ENCODE measurements at regions not wholly inside any gene's neighbourhood (a gene's known extent, or its start where the extent isn't known, plus 50 kb on each side); places are given as distances from the start of the nearest gene placed in this dataset.
A peak's percentile ranks its signal among the peaks of the same experiment; 100 is the strongest.

DNA sequence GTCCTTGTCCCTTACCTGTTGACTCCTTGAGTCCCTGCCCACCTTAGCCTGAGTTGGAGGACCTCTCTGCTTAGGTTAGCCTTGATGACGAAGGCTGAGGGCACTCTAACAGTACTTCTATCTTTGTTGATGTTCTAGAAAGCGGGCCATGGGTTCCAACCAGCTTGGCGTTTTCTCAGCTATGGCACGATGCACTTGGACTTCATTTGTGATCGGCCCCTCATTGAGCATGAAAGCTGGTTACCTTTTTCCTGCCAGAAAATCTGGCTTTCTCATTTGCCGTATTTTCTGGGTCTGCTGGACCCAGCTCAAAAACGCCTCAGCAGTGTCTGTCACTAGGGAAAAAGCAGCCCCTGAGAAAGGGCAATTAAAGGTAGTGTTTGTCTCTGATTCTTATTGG is 290.8 kb downstream of the EMP1 start:
- no peak for DNase-seq

GRCh38 chr12:13486794-13487193 is 290.3 kb downstream of the EMP1 start:
- DNase-seq: no peak

- no peak for DNase-seq
Measured at GRCh38 chr12:13478650-13479181, 282.2 kb downstream of the EMP1 start.

DNA sequence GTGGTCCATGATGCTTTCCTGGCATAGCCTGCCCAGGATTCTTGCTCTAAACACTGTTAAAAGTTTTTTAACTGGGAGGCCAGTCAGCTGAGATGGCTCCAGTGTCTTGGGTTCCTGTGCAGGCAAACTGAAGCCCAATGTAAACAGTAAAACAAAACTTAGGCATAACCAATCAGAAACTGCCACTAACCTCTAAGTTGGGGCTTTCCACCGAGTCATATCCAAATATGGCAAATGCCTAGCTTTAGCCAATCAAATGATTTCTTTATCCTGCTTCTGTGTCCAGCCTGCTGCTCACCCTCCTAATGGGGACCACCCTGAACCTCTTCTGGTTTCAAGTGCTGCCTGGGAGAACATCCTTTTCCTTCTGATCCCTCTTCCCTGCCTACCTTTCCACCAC is 277.9 kb downstream of the EMP1 start:
- DNase-seq: no peak

DNA sequence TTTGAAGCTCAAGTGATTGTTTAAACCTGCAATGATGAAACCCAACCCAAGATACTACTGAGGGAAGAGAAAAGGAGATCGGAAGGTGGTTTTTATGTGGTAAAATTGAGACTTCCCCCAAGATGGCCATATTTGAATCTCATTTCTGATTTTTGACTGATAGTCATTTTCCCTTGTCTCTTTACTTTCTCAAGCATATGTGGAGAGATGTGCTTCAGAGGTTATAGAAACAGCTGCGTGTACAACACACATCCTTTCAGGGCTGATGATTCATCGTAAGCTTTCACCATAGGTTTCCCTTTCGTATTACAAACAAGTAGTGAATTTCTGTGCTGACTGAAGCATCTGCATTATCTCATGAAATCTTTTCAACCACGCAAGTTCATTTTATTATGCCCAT is 276.2 kb downstream of the EMP1 start:
- peak in 1 of 5 experiments; percentile 65 for DNase-seq

DNA sequence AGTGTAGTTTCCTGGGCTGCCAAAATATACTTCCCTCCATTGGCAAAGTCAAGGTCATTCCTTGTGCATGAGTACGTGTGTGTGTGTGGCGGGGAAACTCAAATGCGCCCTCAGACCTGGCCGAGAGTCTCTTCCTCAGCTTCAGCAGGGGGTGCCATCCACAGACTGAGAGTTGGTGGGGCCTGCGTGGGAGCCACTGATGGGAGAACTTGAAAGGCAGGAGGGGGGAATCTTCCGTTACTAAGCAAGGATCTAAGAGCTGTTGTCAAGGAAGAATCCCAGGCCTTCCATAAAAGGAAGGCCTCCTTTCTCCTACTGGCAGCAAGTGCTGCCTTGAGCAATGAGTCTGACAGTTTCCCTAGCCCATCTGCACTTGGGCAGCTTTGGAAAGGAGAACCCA is 274.9 kb downstream of the EMP1 start:
- DNase-seq: no peak

DNA sequence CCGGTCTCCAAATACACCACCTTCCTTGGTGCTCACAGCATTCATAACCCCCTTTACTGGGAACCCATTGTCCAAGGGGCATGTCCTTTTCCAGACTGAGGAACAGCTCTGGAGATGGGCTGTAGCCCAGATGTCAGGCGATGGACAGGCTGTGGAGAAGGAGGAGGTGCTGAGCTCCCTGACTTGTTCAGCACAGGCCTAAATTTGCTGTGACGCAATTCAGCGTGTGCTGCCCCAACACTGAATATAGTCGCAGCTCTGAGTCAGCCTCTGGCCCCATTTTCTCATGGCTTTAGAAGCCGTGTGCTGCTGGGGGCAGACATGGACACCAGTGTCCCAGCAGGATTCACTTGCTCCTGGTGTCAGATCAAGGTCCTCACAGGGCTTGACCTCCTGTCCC is 269.1 kb downstream of the EMP1 start:
- no peak for DNase-seq

DNA sequence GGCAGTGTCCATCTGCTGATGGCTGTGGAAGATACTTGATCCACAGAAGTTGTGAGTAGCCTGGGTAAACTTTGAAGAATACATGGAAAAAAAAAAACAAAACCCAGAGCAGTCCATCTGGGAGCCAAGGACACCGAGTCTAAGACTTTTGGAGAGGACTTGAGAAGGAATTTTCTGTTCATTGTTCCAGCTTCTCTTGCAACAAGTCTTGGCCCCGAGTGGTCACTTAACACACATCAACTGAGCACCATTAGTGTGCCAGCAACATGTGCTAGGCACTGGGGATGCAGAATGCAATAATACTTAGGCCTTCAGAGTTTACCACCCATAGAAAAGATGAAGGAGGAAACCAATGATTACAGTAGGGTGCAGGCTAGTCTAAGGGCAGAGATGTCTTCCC is 266.7 kb downstream of the EMP1 start:
- DNase-seq: no peak

GRCh38 chr12:13462450-13462849 is 265.9 kb downstream of the EMP1 start:
- DNase-seq: no peak

GRCh38 chr12:13455778-13456144 is 259.2 kb downstream of the EMP1 start:
- no peak for DNase-seq

DNA sequence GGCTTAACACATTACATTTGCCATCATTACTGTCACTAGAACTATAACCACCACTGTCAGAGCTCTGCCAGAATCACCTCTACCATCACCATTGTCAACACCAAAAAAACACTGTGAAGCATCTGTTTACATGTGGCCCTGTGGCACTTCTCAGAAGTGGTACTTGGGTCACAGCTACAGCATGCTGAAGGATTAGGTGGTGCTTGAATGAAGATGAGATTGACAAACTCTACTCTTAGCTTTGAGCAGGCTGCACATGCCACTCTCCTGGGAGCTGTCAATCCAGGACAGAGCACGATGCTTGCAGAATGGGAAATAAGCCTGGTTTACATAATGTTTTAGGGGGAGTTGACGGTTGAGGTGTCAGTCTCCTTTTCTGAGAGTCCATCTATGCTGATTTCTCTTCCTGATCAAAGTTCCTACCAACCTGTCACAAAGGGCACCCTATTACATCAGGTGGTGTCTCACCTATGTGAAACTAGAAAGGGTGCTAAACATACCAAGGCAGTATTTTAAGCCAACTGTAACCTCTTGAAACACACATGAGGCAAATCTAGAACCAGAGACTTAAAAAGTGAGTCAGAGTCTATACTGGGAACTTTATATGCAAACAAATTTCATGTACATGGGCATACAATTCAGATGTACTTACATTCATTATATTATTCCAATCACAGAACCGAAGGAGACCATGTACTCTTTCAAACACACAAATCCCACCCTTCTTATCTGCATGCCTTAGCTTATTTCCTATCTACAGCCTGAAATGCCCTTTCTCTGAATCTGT is 258.7 kb downstream of the EMP1 start:
- no peak for DNase-seq

DNA sequence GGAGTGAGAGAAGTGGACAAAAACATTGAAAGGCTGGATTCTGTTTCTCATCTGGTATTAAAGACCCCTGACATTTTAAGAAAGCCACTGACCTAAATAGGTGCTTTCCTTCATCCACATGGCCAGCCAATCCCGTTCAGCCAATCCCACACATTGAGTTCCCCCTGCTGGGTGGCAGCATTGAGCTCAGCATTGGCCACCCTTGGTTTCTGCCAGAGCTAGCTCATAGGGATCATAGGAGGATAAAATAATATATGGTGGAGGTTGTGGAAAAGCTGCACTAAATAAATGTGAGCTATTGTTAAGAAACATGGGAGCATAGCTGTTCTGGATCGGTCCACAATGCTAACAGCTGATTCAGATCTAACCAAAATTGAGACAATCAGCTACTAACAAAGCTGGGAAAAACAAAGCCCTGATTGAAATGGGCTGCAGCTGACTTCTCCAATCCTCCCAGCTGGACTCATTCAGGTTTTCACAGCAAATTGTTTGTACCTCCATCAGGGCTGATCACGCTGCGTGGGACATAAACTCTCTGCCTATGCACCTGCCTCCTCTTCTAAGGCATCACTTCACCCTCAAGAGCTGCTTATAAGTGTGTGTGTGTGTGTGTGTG is 256.5 kb downstream of the EMP1 start:
- no peak for DNase-seq

GRCh38 chr12:13451776-13452175 is 255.2 kb downstream of the EMP1 start:
- no peak for DNase-seq

DNA sequence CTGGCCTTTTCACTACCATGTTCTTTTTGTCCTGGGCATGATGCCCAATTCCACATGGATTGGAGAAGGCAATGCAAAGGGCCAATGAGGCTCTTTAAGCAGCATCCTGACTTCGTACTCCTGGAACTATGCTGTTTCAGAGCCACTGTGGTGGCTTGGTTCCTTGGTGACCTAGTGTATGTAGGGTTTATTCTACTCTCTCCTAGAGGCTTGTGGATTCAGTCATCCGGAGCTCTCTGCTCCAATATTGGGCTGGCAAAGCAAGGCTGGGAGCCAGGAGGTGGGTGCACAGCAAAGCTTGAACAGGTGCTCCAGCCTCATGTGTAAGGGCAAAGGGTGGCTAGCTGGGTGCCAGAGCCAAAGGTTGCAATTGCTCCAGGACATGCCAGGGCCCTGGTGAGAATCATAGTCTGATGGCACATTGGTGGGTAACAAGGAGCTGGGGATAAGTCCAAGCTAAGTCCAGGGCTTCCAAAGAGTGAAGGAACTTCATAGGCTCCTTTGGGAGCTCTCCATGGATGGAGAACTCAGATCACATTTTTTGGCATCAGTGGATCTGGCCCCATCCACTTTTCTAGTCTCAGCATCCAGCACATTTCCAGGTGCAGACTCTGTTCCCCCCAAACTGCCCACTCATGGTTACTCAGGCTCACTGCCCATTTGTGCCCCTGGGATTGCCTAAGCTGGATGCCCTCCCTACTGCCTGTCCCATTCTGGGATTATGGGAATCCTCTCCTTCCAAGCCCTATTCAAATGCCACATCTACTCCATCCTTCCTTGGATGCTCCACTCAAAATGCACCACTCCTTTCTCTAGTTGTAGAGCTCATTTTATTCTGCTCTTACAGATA is 253.9 kb downstream of the EMP1 start:
- DNase-seq: no peak

- DNase-seq: no peak
Measured at GRCh38 chr12:13444076-13444475, 247.6 kb downstream of the EMP1 start.

- no peak for DNase-seq
Measured at GRCh38 chr12:13443498-13443897, 247.0 kb downstream of the EMP1 start.

- DNase-seq: no peak
Measured at GRCh38 chr12:13443028-13443427, 246.5 kb downstream of the EMP1 start.

DNA sequence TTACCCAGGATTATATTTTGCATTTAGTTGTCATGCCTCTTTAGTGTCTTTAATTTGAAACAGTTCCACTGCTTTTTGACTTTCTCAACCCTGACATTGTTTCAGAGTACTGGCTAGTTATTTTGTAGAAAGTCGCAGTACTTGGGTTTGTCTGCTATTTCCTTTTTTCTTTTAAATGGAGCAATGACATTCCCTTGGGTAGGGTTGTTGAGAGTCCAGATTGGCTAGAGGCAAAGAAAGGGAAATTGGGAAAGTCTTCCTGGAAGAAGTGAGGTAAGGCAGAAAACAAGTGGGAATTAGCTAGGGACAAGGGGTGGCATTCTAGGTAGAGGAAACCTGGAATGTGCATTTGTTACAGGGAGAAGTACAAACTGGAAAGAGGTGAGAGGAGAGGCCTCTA is 245.9 kb downstream of the EMP1 start:
- no peak for DNase-seq

DNA sequence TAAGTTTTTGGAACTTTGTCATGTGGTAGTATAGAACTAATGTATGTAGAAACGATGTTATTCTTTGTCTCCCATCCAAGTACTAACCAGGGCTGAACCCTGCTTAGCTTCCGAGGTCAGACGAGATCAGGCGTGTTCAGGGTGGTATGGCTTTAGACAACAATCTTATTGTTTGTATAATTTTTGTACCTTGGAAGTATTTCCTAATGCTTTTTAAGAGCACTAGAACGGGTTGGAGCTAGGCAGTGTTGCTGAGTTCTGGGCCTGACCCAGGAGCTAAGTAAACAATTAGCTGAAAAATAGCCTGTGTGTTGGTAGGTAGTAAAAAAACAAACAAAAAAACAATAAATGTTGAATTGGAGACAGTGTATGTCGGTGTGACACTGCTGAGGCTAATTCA is 244.3 kb downstream of the EMP1 start:
- no peak for DNase-seq

- no peak for DNase-seq
Measured at GRCh38 chr12:13437541-13437940, 241.0 kb downstream of the EMP1 start.

- DNase-seq: no peak
Measured at GRCh38 chr12:13436696-13437391, 240.3 kb downstream of the EMP1 start.

GRCh38 chr12:13436182-13436581 is 239.7 kb downstream of the EMP1 start:
- no peak for DNase-seq
